ENCODE measurements at regions not wholly inside any gene's neighbourhood (a gene's known extent, or its start where the extent isn't known, plus 50 kb on each side); places are given as distances from the start of the nearest gene placed in this dataset.
"Not testable (repeated sequence)": the region's sequence is repeated elsewhere in the genome, so short reads cannot be mapped to it uniquely, and the experiment has no call there.

- Mint-ChIP-seq H3K27me3 (no peaks in the 10 kb centered on the region), H3K4me3 (ENCODE audit: low read depth) (no peak overlapping the region), H3K9me3 (ENCODE audit: low read depth) (peaks cover 10% of the 10 kb centered on the region), H3K27ac (no peak overlapping the region), H3K36me3 (ENCODE audit: insufficient read depth) (no peaks in the 10 kb centered on the region), H3K4me1 (ENCODE audit: low read depth) (no peaks in the 10 kb centered on the region)
- DNase-seq (ENCODE audit: low spot score, unreplicated experiment): no peak
- no peak for TF ChIP-seq CTCF (IDR thresholded peaks at IDR 0.05; ENCODE audit: unreplicated experiment)
These were observed 107.4 kb upstream of the GRM7 start for GRCh38 chr3:6753536-6753935.

GRCh38 chr3:6769532-6770396, 91.2 kb upstream of the GRM7 start:
- DNase-seq (ENCODE audit: low spot score, unreplicated experiment); H3K9me3 Mint-ChIP-seq (ENCODE audit: low read depth); H3K27me3 Mint-ChIP-seq; H3K36me3 Mint-ChIP-seq (ENCODE audit: insufficient read depth); H3K4me1 Mint-ChIP-seq (ENCODE audit: low read depth): not testable (repeated sequence)
- Mint-ChIP-seq H3K4me3 (ENCODE audit: low read depth) (peak overlapping the region; percentile 68), H3K27ac (peak overlapping the region; percentile 56)

GRCh38 chr3:6770397-6770690, 90.6 kb upstream of the GRM7 start:
- H3K4me3 Mint-ChIP-seq (ENCODE audit: low read depth): no peak overlapping the region
- DNase-seq (ENCODE audit: low spot score, unreplicated experiment): no peak
- H3K27me3 Mint-ChIP-seq: no peaks in the 10 kb centered on the region
- H3K27ac Mint-ChIP-seq: no peak overlapping the region
- peaks cover 5% of the 10 kb centered on the region for H3K9me3 Mint-ChIP-seq (ENCODE audit: low read depth)
- H3K36me3 Mint-ChIP-seq (ENCODE audit: insufficient read depth): peaks cover 1% of the 10 kb centered on the region
- TF ChIP-seq CTCF (IDR thresholded peaks at IDR 0.05; ENCODE audit: unreplicated experiment): no peak
- H3K4me1 Mint-ChIP-seq (ENCODE audit: low read depth): no peaks in the 10 kb centered on the region

- no peak for TF ChIP-seq CTCF (IDR thresholded peaks at IDR 0.05; ENCODE audit: unreplicated experiment)
- H3K9me3 Mint-ChIP-seq (ENCODE audit: low read depth): peaks cover 5% of the 10 kb centered on the region
- no peak overlapping the region for H3K27ac Mint-ChIP-seq
- DNase-seq (ENCODE audit: low spot score, unreplicated experiment): no peak
- H3K4me1 Mint-ChIP-seq (ENCODE audit: low read depth): no peaks in the 10 kb centered on the region
- no peaks in the 10 kb centered on the region for H3K27me3 Mint-ChIP-seq
- H3K4me3 Mint-ChIP-seq (ENCODE audit: low read depth): no peak overlapping the region
- H3K36me3 Mint-ChIP-seq (ENCODE audit: insufficient read depth): peaks cover 1% of the 10 kb centered on the region
These were observed 89.7 kb upstream of the GRM7 start for GRCh38 chr3:6771171-6771570.

- Mint-ChIP-seq H3K9me3 (ENCODE audit: low read depth) (peaks cover 4% of the 10 kb centered on the region), H3K27me3 (no peaks in the 10 kb centered on the region), H3K27ac (no peak overlapping the region), H3K36me3 (ENCODE audit: insufficient read depth) (no peaks in the 10 kb centered on the region), H3K4me3 (ENCODE audit: low read depth) (no peak overlapping the region), H3K4me1 (ENCODE audit: low read depth) (no peaks in the 10 kb centered on the region)
- no peak for DNase-seq (ENCODE audit: low spot score, unreplicated experiment)
- TF ChIP-seq CTCF (IDR thresholded peaks at IDR 0.05; ENCODE audit: unreplicated experiment): no peak
These were observed 81.8 kb upstream of the GRM7 start for GRCh38 chr3:6779140-6779539.

- H3K4me1 Mint-ChIP-seq (ENCODE audit: low read depth): no peaks in the 10 kb centered on the region
- H3K36me3 Mint-ChIP-seq (ENCODE audit: insufficient read depth): no peaks in the 10 kb centered on the region
- DNase-seq (ENCODE audit: low spot score, unreplicated experiment): no peak
These were observed 79.8 kb upstream of the GRM7 start for GRCh38 chr3:6781092-6781491.

More at GRCh38 chr3:6781092-6781491, 79.8 kb upstream of the GRM7 start:
- TF ChIP-seq CTCF (IDR thresholded peaks at IDR 0.05; ENCODE audit: unreplicated experiment): no peak
- Mint-ChIP-seq H3K4me3 (ENCODE audit: low read depth) (no peak overlapping the region), H3K27me3 (no peaks in the 10 kb centered on the region), H3K9me3 (ENCODE audit: low read depth) (peaks cover 4% of the 10 kb centered on the region), H3K27ac (no peak overlapping the region)
